WTC11 (cell line): ENCODE measurements at regions not wholly inside any gene's neighbourhood (a gene's known extent, or its start where the extent isn't known, plus 50 kb on each side); places are given as distances from the start of the nearest gene placed in this dataset.
"Not testable (repeated sequence)": the region's sequence is repeated elsewhere in the genome, so short reads cannot be mapped to it uniquely, and the experiment has no call there.

ENCODE experiments used
- ATAC-seq: fragments of 200-7000 bp; cut with Tn5 transposase; 2 replicates; pipeline ENCODE4 v1.10.0; 2021; ENCODE audit warnings: mild to moderate bottlenecking, moderate library complexity
- CTCF ChIA-PET: fragments of 300-600 bp; sonication (Branson Sonifier 250); formaldehyde crosslinking; loops from one replicate; lab custom pipeline; 2021; ENCODE audit warnings: antibody characterized with exemption; lab: Charles Lee
- POLR2A ChIA-PET: fragments of 350-600 bp; sonication (Branson Sonifier 250); formaldehyde crosslinking; loops from one replicate; lab custom pipeline; 2021; ENCODE audit warnings: antibody characterized with exemption; lab: Charles Lee
- DNase-seq: peaks from one replicate; pipeline ENCODE4 v3.0.0; 2021; ENCODE audit warnings: low spot score
- H3K27ac Mint-ChIP-seq: 2 replicates; pipeline ENCODE4 v1.8.0; 2021; ENCODE audit warnings: mixed read lengths
- H3K27me3 Mint-ChIP-seq: 2 replicates; pipeline ENCODE4 v1.8.0; 2021; ENCODE audit warnings: low read depth, mild to moderate bottlenecking, moderate library complexity, mixed read lengths
- H3K36me3 Mint-ChIP-seq: 2 replicates; pipeline ENCODE4 v1.8.0; 2021; ENCODE audit warnings: mixed read lengths
- H3K4me1 Mint-ChIP-seq: 2 replicates; pipeline ENCODE4 v1.8.0; 2022; ENCODE audit warnings: mixed read lengths
- H3K4me3 Mint-ChIP-seq: 2 replicates; pipeline ENCODE4 v1.8.0; 2021; ENCODE audit warnings: mild to moderate bottlenecking, moderate library complexity, mixed read lengths
- H3K9me3 Mint-ChIP-seq: 2 replicates; pipeline ENCODE4 v1.8.0; 2021; ENCODE audit warnings: mixed read lengths
- AR ChIP-seq: fragments of 250-450 bp; sonication (Bioruptor Pico); IDR thresholded peaks from 2 replicates; pipeline ENCODE4 v1.9.0; 2021; ENCODE audit warnings: mild to moderate bottlenecking
- EMX1 ChIP-seq: fragments of 250-450 bp; sonication (Bioruptor Pico); IDR thresholded peaks from 2 replicates; pipeline ENCODE4 v1.8.0; 2021; ENCODE audit warnings: mild to moderate bottlenecking
- ETV6 ChIP-seq: sonication (generic); formaldehyde crosslinking; IDR thresholded peaks from 2 replicates; pipeline ENCODE4 v1.8.1; 2022; ENCODE audit warnings: mild to moderate bottlenecking, missing genetic modification reagents
- GTF2I ChIP-seq: fragments of 250-450 bp; sonication (Bioruptor Pico); conservative IDR thresholded peaks from 2 replicates; pipeline ENCODE4 v1.4.0; 2021; ENCODE audit warnings: mild to moderate bottlenecking
- STAT6 ChIP-seq: sonication (generic); formaldehyde crosslinking; conservative IDR thresholded peaks from 2 replicates; pipeline ENCODE4 v1.8.1; 2023; ENCODE audit warnings: mild to moderate bottlenecking, low read depth, missing genetic modification reagents, moderate library complexity
- ZNF317 ChIP-seq: sonication (generic); formaldehyde crosslinking; IDR thresholded peaks from 2 replicates; pipeline ENCODE4 v1.8.1; 2023; ENCODE audit warnings: low read depth, mild to moderate bottlenecking, moderate library complexity, missing genetic modification reagents, borderline replicate concordance
- TF ChIP-seq, protein P1 (sequence below): fragments of 250-450 bp; sonication (Bioruptor Pico); conservative IDR thresholded peaks from 2 replicates; pipeline ENCODE4 v1.9.0; 2021; ENCODE audit warnings: mild to moderate bottlenecking

GRCh38 chrX:110915111-110915510, 119.5 kb upstream of the CHRDL1 start:
- CTCF ChIA-PET, result no interaction called here
- no peak for TF ChIP-seq AR
- no peak for TF ChIP-seq STAT6 (CRISPR knock-in tag)
- TF ChIP-seq, protein P1, sequence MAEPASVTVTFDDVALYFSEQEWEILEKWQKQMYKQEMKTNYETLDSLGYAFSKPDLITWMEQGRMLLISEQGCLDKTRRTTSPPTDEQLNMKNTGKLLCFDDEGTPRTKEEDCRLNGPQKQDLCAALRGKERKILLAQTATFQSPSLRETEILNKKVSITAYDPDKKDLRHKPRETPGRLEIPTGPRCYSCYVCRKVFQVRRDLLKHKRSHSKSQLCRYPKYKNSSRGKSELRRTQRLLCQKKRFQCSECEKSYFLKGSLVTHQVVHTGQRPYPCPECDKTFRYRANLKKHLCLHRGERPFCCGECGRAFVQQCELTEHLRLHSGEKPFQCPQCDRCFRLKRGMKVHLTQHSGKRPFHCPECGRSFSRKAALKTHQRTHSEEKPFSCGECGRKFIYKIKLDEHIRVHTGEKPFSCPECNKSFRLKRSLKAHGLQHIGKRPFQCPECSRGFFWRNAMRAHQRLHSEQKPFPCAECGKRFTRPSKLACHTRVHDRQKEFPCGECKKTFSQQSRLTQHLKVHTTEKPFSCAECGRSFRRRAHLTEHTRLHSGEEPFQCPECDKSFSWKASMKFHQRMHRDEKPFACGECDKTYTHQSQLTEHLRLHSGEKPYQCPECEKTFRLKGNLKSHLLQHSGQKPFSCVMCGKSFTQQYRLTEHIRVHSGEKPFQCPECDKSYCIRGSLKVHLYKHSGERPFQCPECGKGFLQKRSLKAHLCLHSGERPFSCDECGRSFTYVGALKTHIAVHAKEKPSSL, result no peak
- Mint-ChIP-seq H3K4me3 (no peak overlapping the region), H3K27ac (no peak overlapping the region), H3K27me3 (peaks cover 7% of the 10 kb centered on the region), H3K4me1 (peaks cover 5% of the 10 kb centered on the region), H3K9me3 (no peaks in the 10 kb centered on the region), H3K36me3 (no peaks in the 10 kb centered on the region)
- DNase-seq (no peak), ATAC-seq (no peak)
- POLR2A ChIA-PET, result no interaction called here

DNA sequence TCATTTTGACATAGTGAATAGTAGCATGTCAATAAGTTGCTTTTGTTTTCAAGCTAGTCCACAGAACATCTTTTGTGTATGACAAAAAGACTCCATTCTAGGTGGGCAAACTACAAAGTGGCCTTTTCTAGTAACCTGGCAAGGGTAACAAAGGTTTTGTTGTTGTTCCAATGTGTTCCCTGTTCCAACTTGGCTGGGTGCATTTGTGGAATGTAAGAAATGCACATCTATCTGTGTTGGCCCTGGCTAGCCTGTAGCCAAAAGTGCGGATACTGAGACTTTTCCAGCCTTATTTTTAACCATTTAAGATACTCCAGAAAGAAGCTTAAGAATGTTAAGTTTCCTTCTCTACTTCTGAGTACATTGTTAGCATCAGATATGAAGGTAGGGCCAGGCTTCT, 118.7 kb upstream of the CHRDL1 start:
- DNase-seq (no peak), ATAC-seq (no peak)
- ChIA-PET CTCF (no interaction called here), POLR2A (no interaction called here)
- Mint-ChIP-seq H3K9me3 (no peaks in the 10 kb centered on the region), H3K27me3 (peaks cover 7% of the 10 kb centered on the region), H3K36me3 (no peaks in the 10 kb centered on the region), H3K27ac (no peak overlapping the region), H3K4me1 (peaks cover 5% of the 10 kb centered on the region), H3K4me3 (no peak overlapping the region)
- no peak for TF ChIP-seq ETV6 (CRISPR knock-in tag)
- no peak for TF ChIP-seq STAT6 (CRISPR knock-in tag)
- no peak for TF ChIP-seq ZNF317 (CRISPR knock-in tag)
- TF ChIP-seq EMX1 (CRISPR knock-in tag), result no peak

DNA sequence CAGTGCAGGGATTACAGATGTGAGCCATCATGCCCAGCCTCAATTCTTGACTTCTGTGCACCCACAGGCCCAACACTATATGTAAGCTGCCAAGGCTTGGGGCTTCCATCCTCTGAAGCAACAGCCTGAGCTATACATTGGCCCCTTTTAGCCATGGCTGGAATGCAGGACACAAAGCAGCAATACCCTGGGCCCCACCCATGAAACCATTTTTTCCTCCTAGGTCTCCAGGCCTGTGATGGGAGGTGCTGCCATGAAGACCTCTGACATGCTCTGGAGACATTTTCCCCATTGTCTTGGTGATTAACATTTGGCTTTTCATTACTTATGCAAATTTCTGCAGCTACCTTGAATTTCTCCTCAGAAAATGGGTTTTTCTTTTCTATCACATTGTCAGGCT, 109.1 kb upstream of the CHRDL1 start:
- H3K4me3 Mint-ChIP-seq, H3K36me3 Mint-ChIP-seq, DNase-seq, CTCF ChIA-PET, H3K4me1 Mint-ChIP-seq, H3K27ac Mint-ChIP-seq, POLR2A ChIA-PET, H3K27me3 Mint-ChIP-seq, ATAC-seq: not testable (repeated sequence)
- peaks cover 19% of the 10 kb centered on the region; the same call in 1 of the 2 replicates for H3K9me3 Mint-ChIP-seq

- ATAC-seq (no peak), DNase-seq (no peak)
- H3K27me3 Mint-ChIP-seq, result no peaks in the 10 kb centered on the region; the same call in none of the 2 replicates
- POLR2A ChIA-PET, result no interaction called here
- H3K4me3 Mint-ChIP-seq, result no peak overlapping the region
- H3K4me1 Mint-ChIP-seq, result no peaks in the 10 kb centered on the region
- H3K27ac Mint-ChIP-seq, result no peak overlapping the region
- H3K36me3 Mint-ChIP-seq, result peaks cover 10% of the 10 kb centered on the region
- peaks cover 25% of the 10 kb centered on the region for H3K9me3 Mint-ChIP-seq
- CTCF ChIA-PET, result no interaction called here
- no peak for TF ChIP-seq GTF2I
These were observed 86.4 kb upstream of the CHRDL1 start for GRCh38 chrX:110881971-110882370.
